Activated CD4-positive, alpha-beta T cell treated with anti-CD3 and anti-CD28 coated beads, Interleukin-2, amount 50 U/mL, for 16 hours (primary cell): ENCODE measurements at regions not wholly inside any gene's neighbourhood (a gene's known extent, or its start where the extent isn't known, plus 50 kb on each side); places are given as distances from the start of the nearest gene placed in this dataset.

ENCODE experiments used
- DNase-seq: peaks from one replicate; pipeline ENCODE4 v3.0.0-alpha.2; 2020

DNA sequence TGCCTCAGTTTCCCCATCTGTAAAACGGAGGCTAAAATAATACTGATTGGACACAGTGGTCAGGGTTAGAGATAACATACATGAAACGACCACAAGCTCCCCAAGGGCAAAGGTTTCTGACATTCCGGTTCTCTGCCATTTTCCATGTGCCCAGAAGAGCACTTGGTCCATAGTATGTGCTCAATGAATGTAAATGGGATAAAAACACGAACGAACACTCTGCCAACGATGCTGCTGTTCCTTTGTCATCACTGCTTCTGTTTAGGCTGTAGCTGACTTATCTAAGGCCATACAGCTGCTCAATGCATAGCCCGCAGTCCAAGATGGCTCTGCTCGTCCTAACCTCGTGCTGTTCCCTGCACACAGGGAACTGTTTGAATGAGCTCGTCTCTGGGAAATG lies 102.0 kb downstream of the RMI2 start:
- DNase-seq = no peak

DNA sequence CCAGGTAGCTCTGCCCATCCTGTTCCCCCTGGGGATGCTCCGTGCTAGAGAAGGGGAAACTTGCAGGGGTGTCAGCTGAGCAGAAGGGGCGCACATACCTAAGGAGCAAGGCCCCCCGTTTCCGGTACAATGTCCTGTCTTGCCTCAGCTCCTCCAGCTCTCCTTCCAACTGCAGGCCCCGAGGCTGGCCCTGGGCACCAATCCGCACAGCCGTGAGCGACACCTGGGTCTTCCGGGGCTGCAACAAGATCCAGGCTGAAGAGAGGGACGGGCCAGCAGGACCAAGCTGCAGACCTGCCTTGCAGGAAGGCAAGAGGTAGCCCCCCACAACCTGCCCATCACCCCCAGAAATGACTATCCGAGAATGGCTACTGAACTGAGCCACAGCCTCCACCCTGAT lies 102.6 kb downstream of the RMI2 start:
- no peak for DNase-seq

DNA sequence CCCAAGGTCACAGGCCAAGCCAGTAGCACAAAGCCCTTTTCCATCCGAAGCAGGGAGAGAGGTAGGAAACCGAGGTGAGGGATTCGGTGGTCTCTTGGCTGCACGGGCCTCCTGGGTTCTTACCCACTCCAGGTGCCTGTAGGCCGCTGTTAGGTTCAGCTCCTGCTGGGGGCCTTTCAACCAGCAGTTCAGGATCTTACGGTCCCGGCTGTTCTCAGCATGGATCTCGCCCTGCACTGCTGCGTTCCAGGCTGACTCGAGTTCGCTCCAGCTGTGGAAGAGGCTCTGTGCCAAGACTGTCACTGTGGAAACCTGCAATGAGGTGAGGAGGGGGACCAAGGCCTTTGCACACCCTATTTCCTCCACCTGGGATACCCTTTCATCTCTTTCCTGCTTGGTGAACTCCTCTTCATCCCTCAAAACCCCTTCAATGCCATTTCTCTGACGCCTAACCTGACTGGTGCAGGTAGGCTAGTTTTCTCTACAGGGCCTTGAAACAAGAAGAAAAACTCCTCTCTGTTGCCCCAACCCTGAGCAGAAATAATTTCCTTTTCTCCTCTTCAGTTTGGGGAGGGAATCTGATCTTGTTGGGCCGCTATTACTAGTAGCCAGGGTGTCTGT lies 103.6 kb downstream of the RMI2 start:
- DNase-seq = no peak

DNA sequence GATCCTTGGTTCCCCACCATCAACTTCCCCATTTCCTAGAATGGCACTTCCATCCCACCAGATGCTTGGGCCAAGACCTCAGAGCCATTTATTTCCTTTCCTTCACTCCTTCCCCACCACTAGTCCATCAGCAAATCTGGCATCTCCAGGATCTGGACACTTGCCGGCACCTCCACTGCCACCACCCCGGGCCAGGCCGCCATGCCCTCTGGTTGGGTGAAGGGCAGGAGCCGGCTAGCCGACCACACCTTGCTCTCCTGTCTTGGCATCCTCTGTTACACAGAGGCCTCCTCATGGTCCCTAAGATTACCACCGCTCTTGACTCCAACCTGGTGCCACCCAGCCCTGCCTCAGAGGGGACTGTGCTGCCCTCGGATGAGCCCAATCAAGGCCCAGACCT lies 104.5 kb downstream of the RMI2 start:
- no peak for DNase-seq

DNA sequence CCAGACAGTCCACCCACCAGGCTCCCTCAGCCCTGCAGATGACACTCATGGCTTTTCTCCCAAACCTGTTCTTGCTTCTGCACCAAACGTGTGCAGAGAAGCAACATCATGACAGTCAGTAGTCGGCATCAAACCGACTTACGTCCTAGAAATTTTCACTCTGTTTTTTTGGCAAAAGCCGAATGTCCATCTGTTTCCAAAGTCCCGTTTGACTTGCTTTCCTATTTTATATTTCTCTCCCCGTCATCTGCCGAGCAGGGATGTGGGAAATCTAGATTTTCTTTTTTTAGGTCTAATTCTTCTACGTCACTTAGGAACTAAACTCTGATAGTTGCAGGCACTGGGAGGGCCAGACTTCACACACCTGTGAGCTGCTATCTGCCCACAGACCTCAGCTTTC lies 104.9 kb downstream of the RMI2 start:
- no peak for DNase-seq

DNA sequence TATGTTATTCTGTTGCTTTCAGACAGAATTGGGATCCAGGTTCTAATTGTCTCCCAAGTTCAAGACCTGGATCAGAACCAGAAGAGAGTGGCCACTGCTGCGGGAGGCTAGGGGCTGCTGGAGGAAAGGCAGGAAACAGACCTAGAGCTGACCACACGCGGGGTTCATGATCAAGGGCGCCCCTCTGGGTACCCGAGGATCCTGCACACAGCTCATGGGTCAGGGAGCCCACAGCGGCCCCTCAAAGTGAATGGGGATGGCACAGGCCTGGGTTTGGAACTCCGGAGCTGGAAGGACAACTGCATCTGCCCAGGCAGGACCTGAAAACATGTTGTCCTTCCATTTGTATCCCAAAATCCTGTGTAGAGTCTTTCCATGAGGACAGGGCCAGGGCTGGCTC lies 107.0 kb downstream of the RMI2 start:
- DNase-seq = no peak

DNA sequence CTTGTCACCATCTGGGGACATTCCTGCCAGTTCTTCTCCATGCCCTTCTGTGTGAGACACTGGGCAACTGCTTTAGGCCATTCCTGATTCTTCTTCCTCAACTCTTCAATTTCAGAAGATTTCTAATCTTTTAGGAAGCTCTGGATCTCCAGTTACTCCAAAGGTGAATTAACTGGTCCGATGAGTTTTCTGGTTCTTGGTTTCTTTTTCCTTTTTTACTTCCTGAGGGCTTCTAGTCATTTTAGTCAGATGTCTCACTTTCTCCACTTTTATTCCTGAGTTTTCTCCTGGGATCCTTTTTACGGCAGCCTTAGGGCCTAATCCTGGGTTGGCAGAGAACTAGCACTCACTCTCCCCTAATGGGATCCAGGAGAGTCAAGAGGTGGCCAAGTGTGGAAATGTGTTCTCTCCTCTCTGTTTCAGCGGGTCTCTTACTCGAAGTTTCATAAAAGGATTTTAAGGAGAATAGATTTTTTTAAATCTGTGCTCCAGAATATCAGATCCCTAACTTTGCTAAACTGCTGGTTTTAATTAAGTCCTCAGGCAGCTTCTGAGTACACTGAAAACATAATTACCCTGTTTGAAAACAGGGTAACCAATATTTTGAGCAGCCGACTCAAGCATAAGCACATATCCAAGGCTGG lies 107.6 kb downstream of the RMI2 start:
- no peak for DNase-seq

DNA sequence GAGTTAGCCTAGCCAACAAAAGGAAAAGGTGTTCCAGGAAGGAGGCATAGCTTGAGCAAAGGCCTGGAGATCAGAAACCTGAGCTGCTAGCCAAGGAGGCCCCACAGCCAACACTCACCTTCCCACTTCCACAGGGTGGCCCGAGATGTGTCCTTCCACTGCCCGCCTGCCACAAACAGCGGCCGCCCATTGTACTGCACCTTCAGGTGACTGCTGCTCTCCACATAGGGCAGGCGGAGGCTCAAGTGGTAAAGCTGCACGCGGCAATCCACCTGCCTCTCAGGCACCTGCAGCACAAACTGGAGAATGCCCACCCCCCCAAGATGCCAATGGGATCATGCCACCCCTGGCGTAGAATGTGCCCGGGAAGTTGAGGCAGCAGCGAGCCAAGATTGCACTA lies 111.5 kb downstream of the RMI2 start:
- DNase-seq = no peak

DNA sequence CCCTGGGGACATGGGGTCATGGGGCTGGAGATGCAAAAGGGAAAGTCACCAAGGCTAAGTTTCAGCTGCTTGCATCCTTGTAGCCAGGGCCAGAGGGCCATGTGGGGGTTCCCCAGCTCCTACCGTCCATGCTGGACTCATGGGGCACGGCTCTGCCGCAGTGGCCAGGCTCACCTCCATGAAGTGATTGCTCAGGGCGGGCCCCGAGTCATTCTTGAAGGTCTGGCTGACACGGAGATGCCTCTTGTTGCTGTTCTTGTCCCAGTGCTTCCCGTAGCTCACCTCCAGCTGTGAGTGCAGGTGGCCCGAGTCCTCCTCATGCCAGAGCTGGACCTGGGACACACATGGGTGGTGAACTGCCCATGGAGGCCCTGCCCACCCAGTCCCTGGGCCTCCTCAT lies 114.5 kb downstream of the RMI2 start:
- DNase-seq = no peak

DNA sequence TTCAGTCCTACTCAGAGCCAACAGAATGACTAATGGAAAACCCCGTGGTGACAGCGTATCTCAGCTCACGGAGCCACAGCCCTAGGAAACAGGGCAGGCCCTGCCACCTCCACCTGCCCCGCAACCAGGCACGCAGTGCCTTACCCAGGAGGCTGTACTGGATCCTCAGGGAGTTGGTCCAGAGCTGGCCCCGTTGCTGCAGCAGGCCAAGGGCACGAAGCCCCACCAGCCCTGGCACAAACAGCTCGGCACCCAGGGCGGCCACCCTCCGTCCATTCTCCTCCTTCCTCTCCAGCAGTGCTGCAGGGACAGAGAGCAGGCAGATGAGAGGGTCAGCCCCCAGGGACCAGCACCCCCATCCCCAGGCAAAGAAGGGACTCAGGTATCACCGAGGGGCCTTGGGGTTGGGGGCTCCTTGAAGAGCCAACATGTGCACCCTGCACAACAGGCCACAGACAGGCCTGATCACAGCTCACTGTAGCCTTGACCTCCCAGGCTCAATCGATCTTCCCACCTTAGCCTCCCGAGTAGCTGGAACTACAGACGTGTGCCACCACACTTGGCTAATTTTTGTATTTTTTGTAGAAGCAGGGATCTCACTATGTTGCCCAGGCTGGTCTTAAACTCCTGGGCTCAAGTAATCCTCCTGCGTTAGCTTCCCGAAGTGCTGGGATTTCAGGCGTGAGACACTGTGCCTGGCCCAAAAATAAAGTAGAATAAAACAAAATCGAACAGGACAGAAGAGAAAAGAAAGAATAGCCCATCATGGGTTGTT lies 115.7 kb downstream of the RMI2 start:
- no peak for DNase-seq

DNA sequence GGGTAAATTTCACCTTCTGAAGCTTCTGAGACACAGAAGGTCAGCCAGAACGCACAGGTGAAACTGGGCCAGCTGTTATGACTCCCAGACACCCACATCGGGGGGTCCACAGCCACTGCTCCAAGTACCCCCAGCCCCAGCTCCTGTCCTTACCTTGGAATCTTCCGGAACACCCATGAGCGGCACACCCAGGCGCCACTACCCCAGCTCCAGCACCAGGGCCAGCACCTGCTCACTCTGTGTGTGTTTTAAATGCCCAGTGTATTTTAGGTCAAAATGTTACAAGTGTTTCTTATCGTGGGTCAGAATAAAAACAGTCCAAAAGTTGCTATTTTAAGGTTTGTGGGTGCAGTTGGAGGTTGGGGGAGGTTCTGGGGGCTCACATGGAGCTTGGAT lies 116.3 kb downstream of the RMI2 start:
- DNase-seq = no peak

DNA sequence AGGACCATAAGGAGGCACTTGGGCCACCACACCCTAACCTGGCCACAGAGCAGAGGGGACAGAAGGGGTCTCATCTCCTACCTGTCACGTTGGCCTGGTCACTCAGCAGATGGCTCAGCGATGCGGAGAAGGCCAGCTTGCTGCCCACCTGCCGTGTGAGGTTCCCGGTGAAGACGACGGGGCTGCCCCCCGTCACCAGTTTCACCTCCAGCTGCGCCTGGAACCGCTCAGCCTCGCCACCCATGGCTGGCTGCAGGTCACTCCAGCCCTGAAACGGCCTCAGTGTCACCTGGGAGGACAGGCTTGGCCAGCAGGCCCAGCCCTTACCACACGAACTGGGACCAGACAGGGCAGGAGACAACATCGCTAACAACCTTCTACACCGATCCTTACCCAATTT lies 116.8 kb downstream of the RMI2 start:
- no peak for DNase-seq

DNA sequence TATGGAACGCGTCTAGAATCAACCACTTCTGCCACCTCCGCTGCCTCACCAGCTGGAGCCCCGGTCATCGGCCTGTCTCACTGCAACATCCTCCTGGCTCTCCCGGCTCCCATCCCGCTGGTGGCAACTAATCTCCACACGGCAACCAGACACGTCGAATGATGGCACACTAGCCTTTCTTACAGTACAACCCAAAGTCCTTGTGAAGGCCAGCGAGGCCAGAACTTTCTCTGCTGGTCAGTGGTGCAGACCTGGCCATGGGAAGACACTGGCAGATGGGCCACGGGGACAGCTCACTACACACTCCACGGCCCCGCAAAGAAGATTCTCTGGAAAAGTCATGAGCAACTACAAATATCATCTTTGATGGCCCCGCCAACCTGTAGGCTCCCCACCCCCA lies 117.6 kb downstream of the RMI2 start:
- no peak for DNase-seq

DNA sequence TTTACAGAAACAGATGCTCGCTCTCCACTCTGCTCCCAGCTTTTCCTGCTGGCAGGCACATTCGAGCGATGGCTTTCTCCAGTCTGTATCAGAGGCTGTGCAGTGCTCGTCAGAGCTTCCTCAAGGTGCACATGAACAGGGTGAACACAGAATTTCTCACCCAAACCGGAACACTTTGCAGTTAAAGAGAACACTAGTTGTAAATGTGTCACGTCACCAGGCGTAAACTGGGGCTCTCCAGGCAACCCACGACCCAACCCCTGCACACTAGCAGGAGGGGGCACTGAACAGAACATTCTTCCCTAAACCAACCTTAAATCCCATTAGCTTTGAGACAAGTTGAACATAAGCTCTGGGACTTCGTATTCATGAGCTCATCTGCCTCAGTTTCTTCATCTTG lies 119.0 kb downstream of the RMI2 start:
- no peak for DNase-seq

DNA sequence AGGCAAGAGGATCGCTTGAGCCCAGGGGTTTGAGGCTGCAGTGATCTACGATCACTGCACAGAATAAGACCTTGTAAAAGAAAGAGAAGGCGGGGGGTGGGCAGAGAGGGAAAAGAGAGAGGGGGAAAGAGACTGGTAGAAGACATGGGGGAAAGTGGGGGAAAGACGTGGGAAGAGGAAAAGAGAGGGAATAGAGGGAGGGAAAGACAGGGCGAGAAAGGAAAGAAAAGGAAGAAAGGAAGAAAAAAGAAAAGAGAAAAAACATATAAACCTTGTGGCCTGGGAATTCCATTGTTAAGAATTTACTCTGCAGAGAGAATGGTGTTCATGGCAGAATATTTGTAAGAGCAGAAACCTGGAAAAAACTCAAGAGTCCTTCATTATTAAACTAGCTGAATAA lies 120.4 kb downstream of the RMI2 start:
- DNase-seq = no peak

DNA sequence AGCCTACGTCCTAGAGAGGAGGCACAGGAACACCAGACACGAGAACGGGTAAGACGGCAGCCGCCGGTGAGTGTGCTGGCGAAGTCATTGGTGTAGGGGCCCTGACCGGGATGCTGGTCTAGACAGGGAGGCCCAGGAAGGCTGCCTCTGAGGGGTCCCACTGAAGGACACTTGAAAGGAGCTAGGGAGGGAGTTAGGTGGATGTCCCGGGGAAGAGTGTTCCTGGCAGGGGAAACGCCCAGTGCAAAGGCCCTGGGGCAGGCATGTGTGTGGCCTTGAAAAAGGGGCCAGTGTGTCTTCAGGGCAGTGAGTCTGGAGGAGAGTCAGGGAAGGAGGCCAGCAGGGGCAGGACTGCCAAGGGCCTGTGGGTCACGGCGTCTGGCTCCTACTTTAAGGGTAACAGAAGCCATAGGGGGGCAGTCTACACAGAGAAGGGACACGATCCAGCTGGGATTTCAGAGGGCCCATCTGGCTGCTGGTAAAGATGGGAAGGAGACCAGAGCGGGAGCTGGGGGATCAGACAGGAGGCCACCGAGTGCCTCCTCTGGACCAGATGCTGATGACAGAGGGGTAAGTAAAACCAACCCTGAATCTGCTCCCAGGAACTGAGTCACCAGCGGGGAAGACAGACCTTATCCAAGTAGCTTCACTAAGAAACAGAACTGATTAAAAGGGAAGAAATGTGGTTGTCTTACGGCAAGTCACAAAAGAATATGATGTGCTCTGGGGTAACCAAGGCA lies 115.9 kb downstream of the LITAF start:
- no peak for DNase-seq

DNA sequence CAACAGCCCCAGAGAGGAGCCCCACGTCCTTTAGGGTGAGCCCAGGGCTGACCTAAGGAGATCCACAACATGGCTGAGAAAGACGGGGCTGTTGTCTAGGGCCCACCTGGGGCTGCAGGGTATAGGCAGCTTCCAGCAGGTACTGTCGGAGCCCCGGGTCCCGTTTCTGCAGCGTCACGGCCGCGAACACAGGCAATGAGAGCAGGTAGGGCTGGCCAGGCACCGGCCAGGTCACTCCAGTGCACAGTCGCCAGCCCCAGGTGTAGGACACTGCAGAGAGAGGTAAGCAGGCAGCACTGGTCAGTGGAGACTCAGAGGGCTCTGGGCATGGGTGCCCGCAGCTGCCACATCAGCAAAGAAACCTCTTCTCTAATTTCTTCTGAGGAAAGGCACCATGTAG lies 115.2 kb downstream of the LITAF start:
- DNase-seq = no peak

DNA sequence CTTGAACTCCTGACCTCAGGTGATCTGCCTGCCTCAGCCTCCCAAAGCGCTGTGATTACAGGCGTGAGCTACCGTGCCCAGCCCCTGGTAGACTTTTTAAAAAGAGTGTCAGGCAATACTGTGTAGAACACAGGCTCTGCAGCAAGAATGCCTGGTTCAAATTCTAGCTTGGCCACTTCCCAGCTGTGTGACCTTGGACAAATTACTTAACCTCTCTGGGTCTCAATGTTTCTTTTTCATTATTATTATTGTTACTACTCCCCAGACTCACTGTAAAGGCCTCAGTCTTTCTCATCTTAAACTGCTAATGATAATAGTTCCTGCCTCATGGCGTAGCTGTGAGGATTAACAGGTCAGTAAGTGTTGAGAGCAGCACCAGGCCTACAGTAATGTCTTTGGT lies 114.3 kb downstream of the LITAF start:
- DNase-seq = no peak

DNA sequence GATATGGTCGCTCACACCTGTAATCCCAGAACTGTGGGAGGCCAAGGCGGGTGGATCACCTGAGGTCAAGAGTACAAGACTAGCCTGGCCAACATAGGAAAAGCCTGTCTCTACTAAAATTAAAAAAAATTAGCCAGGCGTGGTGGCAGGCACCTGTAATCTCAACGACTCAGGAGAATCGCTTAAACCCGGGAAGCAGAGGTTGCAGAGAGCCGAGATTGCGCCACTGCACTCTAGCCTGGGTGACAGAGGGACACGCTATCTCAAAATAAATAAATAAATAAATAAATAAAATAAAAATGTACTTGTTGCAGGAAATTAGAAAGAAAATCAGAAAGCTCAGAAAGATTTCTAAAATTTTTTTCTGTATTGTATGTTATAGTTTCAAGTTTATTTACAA lies 113.9 kb downstream of the LITAF start:
- no peak for DNase-seq

DNA sequence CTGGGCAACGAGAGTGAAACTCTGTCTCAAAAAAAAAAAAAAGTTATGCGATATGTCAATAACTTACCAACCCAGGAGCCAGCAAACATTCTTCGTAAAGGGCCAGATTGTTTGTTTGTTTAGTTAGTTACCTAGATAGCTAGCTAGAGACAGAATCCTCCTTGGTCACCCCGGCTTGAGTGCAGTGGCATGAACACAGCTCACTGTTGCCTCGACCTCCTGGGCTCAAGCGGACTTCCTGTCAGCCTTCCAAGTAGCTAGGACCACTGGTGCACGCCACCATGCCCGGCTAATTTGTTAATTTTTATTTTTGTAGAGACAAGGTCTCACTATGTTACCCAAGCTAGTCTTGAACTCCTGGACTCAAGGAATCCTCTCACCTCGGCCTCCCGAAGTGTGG lies 113.0 kb downstream of the LITAF start:
- DNase-seq = no peak

DNA sequence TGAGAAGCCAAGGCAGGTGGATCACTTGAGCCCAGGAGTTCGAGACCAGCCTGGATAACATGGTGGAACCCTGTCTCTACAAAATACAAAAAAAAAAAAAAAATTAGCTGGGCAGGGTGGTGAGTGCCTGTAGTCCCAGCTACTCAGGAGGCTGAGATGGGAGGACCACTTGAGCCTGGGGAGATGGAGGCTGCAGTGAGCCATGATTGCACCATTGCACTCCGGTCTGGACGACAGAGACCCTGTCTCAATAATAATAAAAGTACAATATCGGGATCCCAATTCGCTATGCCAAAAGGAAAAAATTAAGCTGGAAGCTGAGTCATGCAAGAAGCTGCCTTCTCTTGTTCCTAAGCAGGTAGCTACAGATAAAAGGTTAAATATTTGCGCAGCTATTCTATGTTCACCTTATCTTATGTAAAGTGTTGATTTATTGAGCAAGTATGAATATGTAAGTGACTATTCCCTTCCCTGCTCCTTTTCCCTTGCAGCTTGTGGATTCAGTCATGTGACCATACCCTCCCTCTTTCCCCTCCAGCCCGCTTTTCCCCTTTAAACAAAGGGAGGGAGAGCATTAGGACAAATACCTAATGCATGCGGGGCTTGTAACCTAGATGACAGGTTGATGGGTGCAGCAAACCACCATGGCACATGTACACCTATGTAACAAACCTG lies 112.0 kb downstream of the LITAF start:
- DNase-seq = no peak

DNA sequence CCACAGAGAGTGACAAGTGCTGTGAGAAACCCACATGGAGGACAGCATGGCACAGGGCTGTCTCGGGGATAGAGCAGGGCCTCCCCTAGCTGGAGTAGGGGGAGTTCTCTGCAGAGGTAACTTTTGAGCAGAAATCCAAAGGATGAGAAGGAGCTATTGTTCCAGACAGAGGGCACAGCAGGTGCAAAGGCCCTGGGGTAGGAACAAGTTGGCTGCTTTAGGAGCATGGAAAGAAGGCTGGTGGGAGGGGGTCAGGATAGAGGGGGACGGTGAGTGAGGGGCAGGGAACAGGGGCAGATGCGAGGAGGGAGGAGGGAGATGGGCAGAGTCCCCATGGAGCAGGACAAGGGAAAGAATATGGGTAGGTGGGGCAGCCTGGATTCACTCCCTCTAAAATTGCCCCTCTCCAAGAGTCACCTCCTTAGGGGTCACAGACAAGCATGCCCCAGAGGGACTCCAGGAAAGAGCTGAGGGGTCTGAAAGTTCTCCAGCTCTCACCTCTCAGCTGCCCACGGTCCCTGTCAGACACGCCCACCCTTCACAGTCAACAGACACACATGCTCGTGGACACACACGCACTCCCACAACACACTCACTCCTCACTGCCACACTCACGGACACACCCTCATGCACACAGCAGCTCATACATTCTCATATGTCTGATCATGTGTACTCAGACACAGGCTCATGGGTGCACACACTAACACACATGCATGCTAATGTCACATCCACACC lies 110.7 kb downstream of the LITAF start:
- DNase-seq = no peak

DNA sequence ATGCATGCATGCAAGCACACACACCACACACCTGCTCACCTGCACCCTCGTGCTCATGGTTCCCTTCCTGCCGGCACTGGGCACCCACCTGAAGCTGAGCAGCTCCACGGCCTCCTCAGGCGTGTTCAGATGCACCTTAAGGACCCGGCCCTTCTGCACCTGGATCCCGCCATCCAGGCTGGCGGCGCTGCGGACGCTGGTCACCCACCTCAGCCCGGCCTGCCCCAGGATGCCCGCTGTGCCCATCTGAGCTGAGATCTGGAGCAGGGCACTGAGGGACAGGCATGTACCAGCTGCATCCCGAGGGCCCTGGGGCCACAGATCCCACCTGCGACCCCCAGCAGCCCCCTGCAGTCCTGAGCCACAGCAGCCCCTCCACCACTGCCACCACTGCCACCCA lies 110.0 kb downstream of the LITAF start:
- DNase-seq = no peak
